Lower leg skin (tissue), 4 donors: ENCODE measurements at regions not wholly inside any gene's neighbourhood (a gene's known extent, or its start where the extent isn't known, plus 50 kb on each side); places are given as distances from the start of the nearest gene placed in this dataset.
A peak's percentile ranks its signal among the peaks of the same experiment; 100 is the strongest.

Experiments used
- DNase-seq, 2 donors: peaks; one replicate each; pipeline ENCODE4 v3.0.0-alpha.2; 2019; ENCODE audit warnings: low spot score in 2 of 2
- H3K4me3 ChIP-seq: fragments of 200-600 bp; sonication (generic); 2 replicates; pipeline ENCODE4 v1.5.1; 2017; ENCODE audit warnings: mild to moderate bottlenecking, low read depth; ENCODE audit not compliant: poor library complexity, severe bottlenecking
- CTCF ChIP-seq, 3 donors: fragments of 450-650 bp; IDR thresholded peaks; one replicate each; pipeline ENCODE4 v1.5.1; 2016; ENCODE audit warnings: antibody characterized with exemption in 3 of 3, mild to moderate bottlenecking in 3 of 3, moderate library complexity in 2 of 3
- POLR2A ChIP-seq, 2 donors: fragments of 450-650 bp; IDR thresholded peaks; one replicate each; pipeline ENCODE4 v1.6.1; 2016 to 2017; ENCODE audit warnings: antibody characterized with exemption in 2 of 2, mild to moderate bottlenecking in 1 of 2, moderate library complexity in 1 of 2
- WGBS, 2 donors: methylation state at CpG; one replicate each; pipeline ENCODE4 v1.1.5; 2018; 5-methylcytosine and 5-hydroxymethylcytosine counted together
- intact Hi-C: fragments of 100-400 bp; cut with DNase I; formaldehyde crosslinking; loops from one replicate; pipeline ENCODE4 v1.15.0; 2023; ENCODE audit warnings: low total_unique reads

GRCh38 chr11:120037111-120037510 is 100.8 kb downstream of the TRIM29 start:
- TF ChIP-seq CTCF (IDR thresholded peaks at IDR 0.05), result no peak
- TF ChIP-seq POLR2A (IDR thresholded peaks at IDR 0.05), result no peak
- no peak overlapping the region for H3K4me3 ChIP-seq
- peak in 1 of 2 donors; percentile 69 for DNase-seq
- intact Hi-C loops, result no loop called here
- WGBS, 2 donors, result 88 to 95% methylated on average over 3 of the region's 3 CpGs

DNA sequence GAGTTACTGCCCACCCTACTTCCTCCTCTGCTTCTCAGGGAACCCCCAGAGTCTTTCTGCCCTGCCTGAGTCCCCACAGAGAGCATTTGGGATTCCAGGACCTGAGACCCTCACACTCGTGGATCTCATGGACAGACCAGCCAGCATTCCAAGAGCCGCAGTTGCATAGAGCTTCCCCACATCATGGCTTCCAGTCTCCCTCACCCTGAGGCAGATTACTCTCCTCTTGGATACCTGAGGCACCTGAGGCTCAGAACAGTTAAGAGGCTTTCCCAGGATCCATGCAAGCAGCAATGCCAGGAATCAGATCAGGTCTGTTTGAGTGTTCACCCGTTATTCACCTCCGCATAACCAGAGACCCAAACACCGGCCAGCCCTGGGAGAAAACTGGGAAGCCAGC is 102.2 kb downstream of the TRIM29 start:
- peak in 1 of 2 donors; percentile 45 for DNase-seq
- no peak overlapping the region for H3K4me3 ChIP-seq
- TF ChIP-seq CTCF (IDR thresholded peaks at IDR 0.05) (no peak), POLR2A (IDR thresholded peaks at IDR 0.05) (no peak)
- WGBS, 2 donors, result 94 to 97% methylated on average over 5 of the region's 5 CpGs
- intact Hi-C loops, result no loop called here

DNA sequence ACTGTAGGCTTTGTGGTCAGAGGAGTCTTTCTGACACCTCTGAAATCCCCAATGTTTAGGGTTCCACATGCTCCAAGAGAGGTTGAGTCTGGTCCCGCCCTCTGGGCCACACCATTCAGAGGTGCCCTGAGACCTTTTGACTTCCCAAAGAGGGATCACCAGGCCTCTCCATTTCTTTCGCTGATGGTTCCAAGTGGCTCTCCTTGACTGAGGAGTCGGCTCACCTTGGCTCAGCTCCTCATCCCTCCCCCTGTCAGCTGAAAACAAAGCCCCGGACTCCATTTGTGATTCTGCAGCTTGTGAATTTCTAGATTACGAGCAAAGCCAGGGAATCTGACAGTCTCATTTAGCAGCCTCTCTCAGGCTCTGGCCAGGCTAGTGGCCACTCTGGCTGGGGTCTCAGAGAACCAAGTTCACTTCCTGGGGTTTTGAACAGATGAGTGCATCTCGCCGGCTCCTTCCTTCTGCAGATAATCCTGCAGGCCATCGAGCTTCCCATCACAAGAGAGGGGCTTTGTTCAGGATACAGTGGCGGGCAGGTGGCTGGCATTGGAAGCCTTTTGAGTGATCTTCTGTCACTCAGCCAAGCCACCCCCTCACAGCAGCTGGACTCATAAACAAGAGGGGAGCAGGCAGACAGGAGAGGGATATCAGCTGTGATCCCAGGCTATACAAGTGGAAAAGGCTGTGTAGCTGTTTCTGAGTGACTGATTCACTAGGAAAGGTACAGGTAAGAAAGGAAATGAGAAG is 102.9 kb downstream of the TRIM29 start:
- intact Hi-C loops, result no loop called here
- H3K4me3 ChIP-seq, result no peak overlapping the region
- no peak for TF ChIP-seq CTCF (IDR thresholded peaks at IDR 0.05)
- no peak for TF ChIP-seq POLR2A (IDR thresholded peaks at IDR 0.05)
- 87 to 92% methylated on average over 9 of the region's 9 CpGs for WGBS, 2 donors
- DNase-seq, result peak in 1 of 2 donors; percentile 60

DNA sequence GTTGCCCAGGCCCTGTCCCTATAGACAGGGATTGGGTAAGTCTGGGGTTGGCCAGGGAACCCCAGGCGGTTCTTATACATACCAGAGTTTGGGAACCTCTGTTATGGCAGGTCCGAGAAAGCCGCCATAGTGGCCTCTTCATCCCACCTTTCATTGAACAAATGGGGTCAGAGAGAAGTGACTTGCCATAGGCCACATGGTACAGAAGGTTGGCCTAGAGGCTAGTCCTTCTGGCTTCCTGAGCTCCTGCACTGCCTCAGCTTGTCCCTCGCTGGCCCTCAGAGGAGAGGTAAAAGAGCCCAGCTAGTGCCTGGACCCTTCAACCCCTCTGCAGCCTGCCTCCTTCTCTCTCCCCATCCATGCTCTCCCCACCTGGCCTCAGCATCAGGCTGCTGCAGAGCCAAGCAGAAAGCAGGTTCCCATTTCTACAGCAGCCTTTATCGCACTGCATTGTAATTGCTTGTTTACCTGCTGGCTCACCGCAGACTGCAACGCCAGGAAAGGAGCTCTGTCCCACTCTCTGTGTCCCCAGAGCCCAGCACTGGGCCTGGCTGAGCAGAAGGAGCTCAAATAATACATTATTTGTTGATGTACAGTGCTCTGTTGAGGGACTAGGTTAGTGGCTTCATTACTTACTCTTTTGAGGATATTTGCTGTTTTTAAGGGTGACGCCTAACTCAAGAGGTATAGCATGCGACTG is 103.6 kb downstream of the TRIM29 start:
- H3K4me3 ChIP-seq, result no peak overlapping the region
- TF ChIP-seq POLR2A (IDR thresholded peaks at IDR 0.05) (no peak), CTCF (IDR thresholded peaks at IDR 0.05) (no peak)
- peak in 1 of 2 donors; percentile 42 for DNase-seq
- WGBS, 2 donors, result 87 to 93% methylated on average over 9 of the region's 9 CpGs
- intact Hi-C loops, result no loop called here

GRCh38 chr11:120032766-120033390 is 105.0 kb downstream of the TRIM29 start:
- H3K4me3 ChIP-seq, result no peak overlapping the region
- WGBS, 2 donors, result 70 to 72% methylated on average over 10 of the region's 10 CpGs
- intact Hi-C loops, result no loop called here
- no peak for TF ChIP-seq POLR2A (IDR thresholded peaks at IDR 0.05)
- no peak for TF ChIP-seq CTCF (IDR thresholded peaks at IDR 0.05)
- DNase-seq, result peak in 1 of 2 donors; percentile 68
